Trophoblast cell (in vitro differentiated cells and primary cell): ENCODE measurements at regions not wholly inside any gene's neighbourhood (a gene's known extent, or its start where the extent isn't known, plus 50 kb on each side); places are given as distances from the start of the nearest gene placed in this dataset.

Source experiments
- DNase-seq, 2 donors: peaks; one replicate each; pipeline ENCODE4 v3.0.0-alpha.2; 2016
- H2AFZ ChIP-seq: 2 replicates; pipeline ENCODE4 v1.6.1; 2013; ENCODE audit warnings: low read length, moderate library complexity, mild to moderate bottlenecking; ENCODE audit not compliant: insufficient read depth, poor library complexity
- H2AK5ac ChIP-seq: 2 replicates; pipeline ENCODE4 v1.6.1; 2013; ENCODE audit warnings: mild to moderate bottlenecking, low read length
- H2BK120ac ChIP-seq: 2 replicates; pipeline ENCODE4 v1.6.1; 2013; ENCODE audit warnings: low read length, mild to moderate bottlenecking, moderate library complexity; ENCODE audit not compliant: insufficient read depth, poor library complexity
- H2BK12ac ChIP-seq: 2 replicates; pipeline ENCODE4 v1.6.1; 2013; ENCODE audit warnings: mild to moderate bottlenecking, low read length, moderate library complexity
- H2BK5ac ChIP-seq: 2 replicates; pipeline ENCODE4 v1.6.1; 2013; ENCODE audit warnings: low read length, low read depth, moderate library complexity, mild to moderate bottlenecking; ENCODE audit not compliant: poor library complexity
- H3K14ac ChIP-seq: 2 replicates; pipeline ENCODE4 v1.6.1; 2013; ENCODE audit warnings: mild to moderate bottlenecking, low read length
- H3K18ac ChIP-seq: 2 replicates; pipeline ENCODE4 v1.6.1; 2013; ENCODE audit warnings: mild to moderate bottlenecking, low read length
- H3K23ac ChIP-seq: 2 replicates; pipeline ENCODE4 v1.6.1; 2013; ENCODE audit warnings: low read length
- H3K27ac ChIP-seq: 2 replicates; pipeline ENCODE4 v1.5.1; 2013; ENCODE audit warnings: low read depth, mild to moderate bottlenecking, inconsistent platforms, low read length, moderate library complexity
- H3K27me3 ChIP-seq: 2 replicates; pipeline ENCODE4 v1.6.1; 2013; ENCODE audit warnings: inconsistent platforms, mild to moderate bottlenecking, low read length, moderate library complexity; ENCODE audit not compliant: insufficient read depth
- H3K36me3 ChIP-seq, 2 experiments: 1 replicate in 1 of 2; 2 replicates in 1 of 2; pipeline ENCODE4 v1.6.1; 2013; ENCODE audit warnings: low read length in 2 of 2, mild to moderate bottlenecking in 2 of 2, moderate library complexity in 1 of 2; ENCODE audit not compliant: insufficient read depth in 2 of 2, control insufficient read depth in 1 of 2
- H3K4ac ChIP-seq: 2 replicates; pipeline ENCODE4 v1.6.1; 2013; ENCODE audit warnings: low read depth, mild to moderate bottlenecking, low read length, moderate library complexity
- H3K4me1 ChIP-seq, 2 experiments: 1 replicate in 1 of 2; 2 replicates in 1 of 2; pipeline ENCODE4 v1.6.1; 2013; ENCODE audit warnings: low read length in 2 of 2, mild to moderate bottlenecking in 2 of 2, moderate library complexity in 1 of 2; ENCODE audit not compliant: insufficient read depth in 2 of 2, control insufficient read depth in 1 of 2
- H3K4me2 ChIP-seq: 2 replicates; pipeline ENCODE4 v1.6.1; 2013; ENCODE audit warnings: inconsistent platforms, mild to moderate bottlenecking, low read length, moderate library complexity
- H3K4me3 ChIP-seq: 2 replicates; pipeline ENCODE4 v1.5.1; 2013; ENCODE audit warnings: mild to moderate bottlenecking, low read depth, low read length, inconsistent platforms
- H3K79me1 ChIP-seq: one replicate; pipeline ENCODE4 v1.6.1; 2013; ENCODE audit warnings: low read length
- H3K79me2 ChIP-seq: 2 replicates; pipeline ENCODE4 v1.6.1; 2013; ENCODE audit warnings: low read length, mild to moderate bottlenecking; ENCODE audit not compliant: control insufficient read depth, insufficient read depth, poor library complexity
- H3K9ac ChIP-seq: 2 replicates; pipeline ENCODE4 v1.6.1; 2013; ENCODE audit warnings: mild to moderate bottlenecking, low read length
- H3K9me3 ChIP-seq: 2 replicates; pipeline ENCODE4 v1.6.1; 2013; ENCODE audit warnings: low read depth, mild to moderate bottlenecking, control low read depth, inconsistent platforms, low read length; ENCODE audit not compliant: insufficient read depth
- H4K12ac ChIP-seq: 2 replicates; pipeline ENCODE4 v1.6.1; 2013; ENCODE audit warnings: low read depth, mild to moderate bottlenecking, low read length, moderate library complexity
- H4K8ac ChIP-seq: 2 replicates; pipeline ENCODE4 v1.6.1; 2013; ENCODE audit warnings: low read depth, mild to moderate bottlenecking, low read length, moderate library complexity
- H4K91ac ChIP-seq: one replicate; pipeline ENCODE4 v1.6.1; 2013; ENCODE audit warnings: low read depth, mild to moderate bottlenecking, low read length, moderate library complexity
- WGBS: extraction: QIAGEN DNeasy Blood & Tissue Kit; methylation state at CpG from one replicate; pipeline ENCODE4 v1.1.7; 2013; ENCODE audit warnings: missing lambda C conversion rate; ENCODE audit not compliant: insufficient read length, insufficient coverage; ENCODE audit errors: extremely low coverage; 5-methylcytosine and 5-hydroxymethylcytosine counted together

DNA sequence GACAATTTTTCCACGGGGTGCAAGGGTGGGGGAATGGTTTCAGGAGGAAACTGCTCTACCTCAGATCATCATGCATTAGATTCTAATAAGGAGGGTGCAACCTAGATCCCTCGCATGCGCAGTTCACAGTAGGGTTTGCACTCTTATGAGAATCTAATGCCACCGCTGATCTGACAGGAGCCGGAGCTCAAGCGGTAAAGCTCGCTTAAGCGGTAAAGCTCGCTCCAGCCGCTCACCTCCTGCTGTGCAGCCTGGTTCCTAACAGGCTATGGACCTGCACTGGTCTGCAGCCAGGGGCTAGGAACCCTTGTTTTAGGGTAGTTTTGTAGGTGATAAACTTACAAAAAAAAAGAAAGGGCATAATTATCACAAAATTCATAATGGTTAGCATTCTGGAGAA lies 53.9 kb upstream of the RYR3 start:
- Histone ChIP-seq H3K79me2 (no peaks in the 10 kb centered on the region), H3K23ac (no peak overlapping the region), H3K18ac (no peak overlapping the region), H3K9ac (no peak overlapping the region), H4K91ac (no peak overlapping the region), H2BK120ac (no peak overlapping the region), H3K4me3 (no peak overlapping the region), H2BK12ac (no peak overlapping the region), H3K27me3 (no peaks in the 10 kb centered on the region), H3K4me1 (no peaks in the 10 kb centered on the region), H3K14ac (no peak overlapping the region), H2AK5ac (no peak overlapping the region), H3K4me2 (no peak overlapping the region), H3K27ac (no peak overlapping the region), H4K8ac (no peak overlapping the region), H3K9me3 (no peaks in the 10 kb centered on the region), H3K36me3 (no peaks in the 10 kb centered on the region), H2AFZ (no peak overlapping the region), H4K12ac (no peak overlapping the region), H3K4ac (no peak overlapping the region), H2BK5ac (no peak overlapping the region), H3K79me1 (no peaks in the 10 kb centered on the region)
- DNase-seq, result no peak
- WGBS, result no CpG with 5 or more reads among the region's 10 CpGs

DNA sequence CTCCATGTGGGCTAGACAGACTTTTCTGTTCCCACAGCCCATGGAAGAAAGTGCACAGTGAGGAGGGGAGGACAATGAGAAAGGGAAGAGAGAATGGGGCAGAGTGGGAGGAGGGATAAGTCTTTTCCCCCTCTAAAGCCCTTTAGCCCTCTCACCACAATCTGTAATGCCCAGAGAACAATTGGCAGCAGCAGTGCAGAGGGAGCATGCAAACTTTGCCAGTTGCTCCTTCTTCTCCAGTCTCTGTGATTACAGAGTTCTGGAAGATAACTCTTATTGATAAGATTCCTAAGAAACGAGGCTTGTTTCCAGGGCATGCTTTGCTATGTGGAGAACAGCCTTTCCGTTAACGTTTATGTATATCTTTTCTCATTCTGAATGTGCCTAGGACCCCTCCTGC lies 50.0 kb upstream of the FMN1 start:
- Histone ChIP-seq H2BK12ac (peak overlapping the region; percentile 38), H3K4ac (no peak overlapping the region), H3K27me3 (no peaks in the 10 kb centered on the region), H3K27ac (peak overlapping the region; percentile 99), H4K8ac (no peak overlapping the region), H4K12ac (no peak overlapping the region), H2BK120ac (peak overlapping the region; percentile 21), H3K9ac (no peak overlapping the region), H3K23ac (no peak overlapping the region), H3K9me3 (no peaks in the 10 kb centered on the region), H2AK5ac (peak overlapping the region; percentile 1), H3K4me3 (no peak overlapping the region), H2BK5ac (peak overlapping the region; percentile 15), H3K79me1 (peaks cover 26% of the 10 kb centered on the region), H3K4me2 (no peak overlapping the region), H3K4me1 (peaks cover 18 to 19% of the 10 kb centered on the region in 2 experiments), H3K14ac (peak overlapping the region; percentile 3), H4K91ac (peak overlapping the region; percentile 73), H2AFZ (no peak overlapping the region), H3K18ac (no peak overlapping the region), H3K79me2 (peaks cover 2% of the 10 kb centered on the region), H3K36me3 (no peaks in the 10 kb centered on the region)
- peak in 1 of 2 donors; percentile 36 for DNase-seq
- no CpG with 5 or more reads among the region's 3 CpGs for WGBS
